Anterior cingulate cortex (tissue), 58 donors: ENCODE measurements at regions not wholly inside any gene's neighbourhood (a gene's known extent, or its start where the extent isn't known, plus 50 kb on each side); places are given as distances from the start of the nearest gene placed in this dataset.

Experiments used
- DNase-seq, 58 donors: peaks; one replicate each; lab custom pipeline; 2025; lab: John Stamatoyannopoulos, UW

- DNase-seq, result no peak
Observed at GRCh38 chr2:239688840-239689239, 288.0 kb upstream of the HDAC4 start.

- DNase-seq, result no peak
Observed at GRCh38 chr2:239688122-239688681, 287.4 kb upstream of the HDAC4 start.

GRCh38 chr2:239687441-239687840, 286.6 kb upstream of the HDAC4 start:
- no peak for DNase-seq

GRCh38 chr2:239685965-239686364, 285.1 kb upstream of the HDAC4 start:
- DNase-seq, result no peak

GRCh38 chr2:239685556-239685955, 284.7 kb upstream of the HDAC4 start:
- DNase-seq, result no peak

GRCh38 chr2:239684996-239685395, 284.2 kb upstream of the HDAC4 start:
- DNase-seq, result no peak

GRCh38 chr2:239684271-239684810, 283.5 kb upstream of the HDAC4 start:
- DNase-seq, result no peak

GRCh38 chr2:239682518-239682917, 281.7 kb upstream of the HDAC4 start:
- DNase-seq, result no peak

GRCh38 chr2:239679755-239680154, 278.9 kb upstream of the HDAC4 start:
- DNase-seq, result no peak

- DNase-seq, result no peak
Observed at GRCh38 chr2:239678666-239679296, 278.0 kb upstream of the HDAC4 start.

- DNase-seq, result no peak
Observed at GRCh38 chr2:239678186-239678490, 277.3 kb upstream of the HDAC4 start.

- no peak for DNase-seq
Observed at GRCh38 chr2:239677453-239678185, 276.8 kb upstream of the HDAC4 start.

- DNase-seq, result no peak
Observed at GRCh38 chr2:239676716-239677452, 276.1 kb upstream of the HDAC4 start.

- DNase-seq, result no peak
Observed at GRCh38 chr2:239675826-239676715, 275.3 kb upstream of the HDAC4 start.

GRCh38 chr2:239674981-239675825, 274.4 kb upstream of the HDAC4 start:
- DNase-seq, result no peak

- DNase-seq, result no peak
Observed at GRCh38 chr2:239674101-239674980, 273.5 kb upstream of the HDAC4 start.

- no peak for DNase-seq
Observed at GRCh38 chr2:239673641-239674040, 272.8 kb upstream of the HDAC4 start.
